NCI-H2107 treated with DMSO at 0.1 percent for 48 hours (cell line): ENCODE measurements at regions not wholly inside any gene's neighbourhood (a gene's known extent, or its start where the extent isn't known, plus 50 kb on each side); places are given as distances from the start of the nearest gene placed in this dataset.
A peak's percentile ranks its signal among the peaks of the same experiment; 100 is the strongest.

ENCODE experiments used
- DNase-seq: peaks from one replicate; lab custom pipeline; 2025; ENCODE audit not compliant: unreplicated experiment; lab: John Stamatoyannopoulos, UW

- no peak for DNase-seq
Measured at GRCh38 chr14:42676636-42677035, 1070.0 kb downstream of the LRFN5 start.

GRCh38 chr14:42673963-42674362 lies 1067.3 kb downstream of the LRFN5 start:
- no peak for DNase-seq

- DNase-seq = no peak
Measured at GRCh38 chr14:42671636-42672035, 1065.0 kb downstream of the LRFN5 start.

- peak; percentile 30 for DNase-seq
Measured at GRCh38 chr14:42665083-42665482, 1058.4 kb downstream of the LRFN5 start.

- DNase-seq = no peak
Measured at GRCh38 chr14:42664190-42664589, 1057.5 kb downstream of the LRFN5 start.

GRCh38 chr14:42654707-42655106 lies 1048.0 kb downstream of the LRFN5 start:
- no peak for DNase-seq

- DNase-seq = no peak
Measured at GRCh38 chr14:42642787-42643186, 1036.1 kb downstream of the LRFN5 start.

GRCh38 chr14:42633504-42634095 lies 1026.9 kb downstream of the LRFN5 start:
- no peak for DNase-seq

- DNase-seq = no peak
Measured at GRCh38 chr14:42629553-42629952, 1022.9 kb downstream of the LRFN5 start.

- DNase-seq = no peak
Measured at GRCh38 chr14:42628602-42629001, 1021.9 kb downstream of the LRFN5 start.

- no peak for DNase-seq
Measured at GRCh38 chr14:42626986-42627385, 1020.3 kb downstream of the LRFN5 start.

- DNase-seq = no peak
Measured at GRCh38 chr14:42624980-42625761, 1018.5 kb downstream of the LRFN5 start.

- DNase-seq = no peak
Measured at GRCh38 chr14:42617005-42617404, 1010.3 kb downstream of the LRFN5 start.

- DNase-seq = no peak
Measured at GRCh38 chr14:42606839-42607238, 1000.2 kb downstream of the LRFN5 start.

GRCh38 chr14:42602336-42602845 lies 995.7 kb downstream of the LRFN5 start:
- no peak for DNase-seq

- no peak for DNase-seq
Measured at GRCh38 chr14:42572032-42572431, 965.4 kb downstream of the LRFN5 start.

- DNase-seq = no peak
Measured at GRCh38 chr14:42569227-42569626, 962.6 kb downstream of the LRFN5 start.

GRCh38 chr14:42565556-42565955 lies 958.9 kb downstream of the LRFN5 start:
- no peak for DNase-seq

- no peak for DNase-seq
Measured at GRCh38 chr14:42563313-42563712, 956.6 kb downstream of the LRFN5 start.

- no peak for DNase-seq
Measured at GRCh38 chr14:42556551-42556950, 949.9 kb downstream of the LRFN5 start.

- DNase-seq = no peak
Measured at GRCh38 chr14:42555365-42555764, 948.7 kb downstream of the LRFN5 start.

GRCh38 chr14:42554091-42554490 lies 947.4 kb downstream of the LRFN5 start:
- no peak for DNase-seq

- no peak for DNase-seq
Measured at GRCh38 chr14:42550310-42550709, 943.6 kb downstream of the LRFN5 start.
